GM18868 (cell line): ENCODE measurements at regions not wholly inside any gene's neighbourhood (a gene's known extent, or its start where the extent isn't known, plus 50 kb on each side); places are given as distances from the start of the nearest gene placed in this dataset.

Experiments
- ATAC-seq: cut with Tn5 transposase; IDR thresholded peaks from one replicate; pipeline ENCODE4 v1.9.1; 2021; ENCODE audit warnings: mild to moderate bottlenecking, moderate library complexity; ENCODE audit not compliant: unreplicated experiment

DNA sequence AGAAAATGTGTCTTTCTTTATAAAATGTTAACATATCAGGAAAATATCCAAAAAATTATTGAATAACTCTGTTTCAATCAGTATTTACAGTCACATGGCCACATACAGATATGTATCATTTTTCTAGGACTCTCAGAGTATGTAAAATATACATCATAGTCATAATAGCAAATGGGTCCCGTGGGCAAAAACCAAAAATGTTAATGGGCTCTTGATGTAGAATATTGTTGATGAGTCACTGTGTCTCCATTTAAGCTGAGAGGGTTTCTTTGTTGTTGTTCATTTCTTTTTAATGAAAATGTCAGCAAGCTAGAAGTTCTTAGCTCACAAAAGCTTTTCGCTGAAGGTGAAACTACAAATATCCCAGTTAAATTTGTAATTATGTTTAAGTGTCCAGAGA lies 1713.1 kb upstream of the PCDH20 start:
- no peak for ATAC-seq

- no peak for ATAC-seq
These were observed 1709.2 kb upstream of the PCDH20 start for GRCh38 chr13:63124863-63125262.

- no peak for ATAC-seq
These were observed 1705.2 kb upstream of the PCDH20 start for GRCh38 chr13:63120883-63121282.

GRCh38 chr13:63117710-63118109 lies 1702.1 kb upstream of the PCDH20 start:
- no peak for ATAC-seq

DNA sequence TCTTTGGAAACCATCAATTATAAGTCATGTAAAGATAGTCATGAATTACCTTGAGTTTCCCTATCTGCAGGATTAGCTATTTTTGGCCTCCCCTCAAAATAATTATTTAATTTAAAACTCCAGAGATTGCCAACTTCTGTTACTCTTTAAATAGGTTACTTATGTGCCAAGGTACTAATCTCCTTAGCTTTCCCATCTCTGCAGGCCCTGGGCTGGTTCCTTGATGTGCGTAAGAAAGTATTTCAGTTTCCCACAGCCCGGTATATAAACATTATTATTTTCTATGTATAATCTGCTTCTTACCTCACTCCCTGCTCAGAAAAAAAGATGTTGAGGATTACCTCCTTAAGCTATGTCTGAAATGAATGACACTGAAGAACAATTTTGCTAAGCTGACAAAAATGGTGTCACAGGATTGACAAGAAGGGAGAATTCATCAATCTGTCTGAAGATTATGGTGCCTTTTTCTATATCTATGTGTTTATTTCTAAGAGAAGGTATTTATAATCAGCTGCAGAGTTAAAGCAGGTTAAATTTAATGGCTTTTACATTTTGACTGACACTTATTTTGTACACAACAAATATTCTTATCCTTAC lies 1697.2 kb upstream of the PCDH20 start:
- no peak for ATAC-seq

- no peak for ATAC-seq
These were observed 1694.8 kb upstream of the PCDH20 start for GRCh38 chr13:63110466-63110865.

DNA sequence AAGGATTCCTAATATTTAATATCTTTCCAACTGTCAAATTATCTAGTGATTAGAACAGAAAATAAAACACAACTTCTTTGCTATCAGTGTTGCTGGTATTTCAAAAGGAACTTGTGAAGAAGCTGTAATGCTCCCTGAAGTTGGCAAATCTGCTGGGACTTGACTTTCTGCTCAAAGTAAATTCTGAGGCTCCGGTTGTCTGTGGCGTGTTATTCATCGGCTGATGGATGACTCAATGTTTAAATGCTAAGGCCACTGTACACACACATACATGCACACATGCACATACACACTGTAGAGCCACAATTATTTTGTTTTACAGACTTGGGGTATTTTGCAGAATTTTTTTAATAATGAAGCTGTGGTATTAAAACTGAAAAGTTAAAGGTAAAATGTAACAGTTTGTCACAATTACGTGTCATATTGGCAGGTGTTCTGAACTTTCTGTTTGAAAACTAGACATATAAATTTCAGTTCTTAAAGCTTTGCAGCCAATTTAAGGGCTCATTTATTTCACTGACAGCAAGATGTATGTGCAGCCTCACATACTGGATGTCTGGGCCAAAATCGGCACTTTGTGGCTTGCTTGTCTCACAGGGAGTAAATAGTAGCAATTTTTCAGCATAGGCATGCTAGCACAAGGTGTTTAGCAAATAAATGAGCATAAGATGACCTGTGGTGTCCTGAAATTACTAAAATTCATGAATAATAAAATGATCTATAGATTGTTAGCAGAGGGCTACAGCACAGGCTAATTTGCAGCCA lies 1691.7 kb upstream of the PCDH20 start:
- no peak for ATAC-seq

DNA sequence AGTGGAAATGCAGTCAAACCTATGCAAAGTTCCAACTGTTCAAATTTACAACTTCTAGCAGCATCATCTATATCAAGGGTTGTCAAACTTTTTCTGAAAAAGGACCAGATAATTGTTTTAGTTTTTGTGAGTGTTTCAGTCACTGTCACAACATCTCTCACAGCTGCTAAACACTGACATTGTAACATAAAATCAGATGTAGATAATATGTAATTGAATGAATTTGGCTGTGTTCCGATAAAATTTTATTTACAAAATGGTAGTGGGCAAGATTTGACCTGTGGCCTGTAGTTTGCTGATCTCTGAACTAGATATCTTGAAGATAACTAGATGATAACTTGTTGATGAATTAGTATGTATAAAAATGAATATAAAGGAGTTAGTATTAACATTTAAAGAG lies 1679.1 kb upstream of the PCDH20 start:
- ATAC-seq = no peak

DNA sequence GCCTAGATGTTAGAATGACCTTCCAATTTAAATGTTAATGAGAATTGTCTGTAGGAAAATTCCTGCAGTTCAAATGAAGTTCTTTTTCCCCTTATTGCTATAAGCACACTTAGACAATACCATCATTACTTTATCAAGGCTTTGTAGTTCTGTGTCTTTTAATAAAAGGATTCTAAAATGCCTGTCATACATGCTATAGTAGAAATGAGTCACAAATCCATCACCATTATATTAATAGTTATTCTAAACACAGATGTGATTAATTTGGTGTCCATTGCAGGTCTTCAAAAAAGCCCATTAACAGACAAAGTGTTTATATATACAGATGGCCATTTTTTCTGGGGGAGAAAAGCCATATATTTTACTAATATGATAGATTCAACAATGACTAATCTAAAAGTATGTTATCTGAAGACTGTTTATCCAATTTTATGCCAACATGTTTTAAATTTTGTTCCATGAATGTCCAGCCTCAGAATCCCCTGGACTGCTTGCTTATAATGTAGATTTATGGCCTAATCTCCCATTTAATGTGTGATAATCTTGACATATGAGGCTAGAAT lies 1678.3 kb upstream of the PCDH20 start:
- no peak for ATAC-seq

GRCh38 chr13:63092456-63092855 lies 1676.8 kb upstream of the PCDH20 start:
- no peak for ATAC-seq

DNA sequence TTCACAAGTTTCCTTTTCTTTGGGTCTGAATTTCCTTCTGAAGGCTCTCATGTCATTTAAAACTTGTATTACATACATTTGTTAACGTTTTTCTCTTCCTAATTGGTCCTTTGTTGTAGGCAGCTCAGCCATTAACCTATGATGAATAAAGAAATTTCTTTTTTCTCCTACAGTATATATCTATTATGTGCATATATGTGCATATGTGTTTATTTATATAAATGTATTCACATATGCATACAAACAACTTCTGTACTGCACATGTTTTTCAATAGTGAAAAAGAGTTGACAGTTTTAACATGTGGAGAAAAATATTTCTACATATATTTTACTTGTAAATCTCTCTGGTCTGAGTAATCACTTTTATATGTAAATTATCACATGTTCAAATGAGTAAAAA lies 1674.9 kb upstream of the PCDH20 start:
- no peak for ATAC-seq

- no peak for ATAC-seq
These were observed 1672.6 kb upstream of the PCDH20 start for GRCh38 chr13:63088226-63088625.

- ATAC-seq = peak; percentile 56
These were observed 1670.6 kb upstream of the PCDH20 start for GRCh38 chr13:63086286-63086685.

DNA sequence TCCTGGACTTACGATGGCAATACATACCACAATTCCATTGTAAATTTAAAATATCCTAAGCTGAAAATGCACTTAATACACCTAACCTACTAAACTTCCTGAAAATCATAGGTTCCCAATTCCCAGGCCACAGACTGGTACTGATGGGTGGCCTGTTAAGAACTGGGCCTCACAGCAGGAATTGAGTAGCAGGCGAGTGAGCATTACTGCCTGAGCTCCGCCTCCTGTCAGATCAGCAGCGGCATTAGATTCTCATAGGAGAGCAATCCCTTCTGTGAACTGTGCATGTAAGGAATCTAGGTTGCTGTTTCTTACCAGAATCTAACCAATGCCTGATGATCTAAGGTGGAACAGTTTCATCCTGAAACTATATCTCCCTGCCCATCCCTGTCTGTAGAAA lies 1670.2 kb upstream of the PCDH20 start:
- ATAC-seq = peak; percentile 13

- no peak for ATAC-seq
These were observed 1665.9 kb upstream of the PCDH20 start for GRCh38 chr13:63081400-63082014.

GRCh38 chr13:63075126-63075525 lies 1659.5 kb upstream of the PCDH20 start:
- ATAC-seq = no peak

- no peak for ATAC-seq
These were observed 1634.6 kb upstream of the PCDH20 start for GRCh38 chr13:63050287-63050686.

- no peak for ATAC-seq
These were observed 1633.0 kb upstream of the PCDH20 start for GRCh38 chr13:63048653-63049052.

GRCh38 chr13:63044589-63045313 lies 1629.1 kb upstream of the PCDH20 start:
- ATAC-seq = no peak

- ATAC-seq = no peak
These were observed 1627.0 kb upstream of the PCDH20 start for GRCh38 chr13:63042686-63043085.
